ENCODE measurements at regions not wholly inside any gene's neighbourhood (a gene's known extent, or its start where the extent isn't known, plus 50 kb on each side); places are given as distances from the start of the nearest gene placed in this dataset.

DNA sequence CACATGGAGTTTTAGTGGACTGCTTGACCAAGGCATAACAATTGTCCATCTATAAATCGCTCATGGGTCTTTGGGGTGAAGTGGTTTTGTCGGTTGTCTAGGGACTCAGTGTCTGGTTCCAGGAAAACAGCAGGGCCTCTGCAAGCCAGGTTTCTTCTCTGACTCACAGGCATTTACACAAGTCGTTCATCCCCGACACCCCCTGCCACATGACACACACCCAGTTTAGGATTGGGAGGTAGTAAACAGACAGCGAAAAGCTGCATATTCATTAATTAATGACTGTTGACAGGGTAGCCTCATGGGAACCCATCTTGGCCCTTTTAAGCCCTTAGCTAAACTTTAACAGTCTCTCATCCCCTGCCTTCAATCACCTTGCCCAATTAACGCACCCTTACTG, 194.8 kb upstream of the ACVR2A start:
- Histone ChIP-seq H3K36me3 (no peaks in the 10 kb centered on the region), H3K27ac (no peak overlapping the region), H3K4me1 (ENCODE audit: control insufficient read depth in 1 of 2, insufficient read depth in 1 of 2, low read depth in 1 of 2, low read length in 1 of 2) (no peaks in the 10 kb centered on the region), H3K4me3 (ENCODE audit: low read depth in 1 of 2, low read length in 1 of 2) (no peak overlapping the region), H3K27me3 (no peaks in the 10 kb centered on the region), H3K9me3 (no peaks in the 10 kb centered on the region)
- TF ChIP-seq, protein P1, sequence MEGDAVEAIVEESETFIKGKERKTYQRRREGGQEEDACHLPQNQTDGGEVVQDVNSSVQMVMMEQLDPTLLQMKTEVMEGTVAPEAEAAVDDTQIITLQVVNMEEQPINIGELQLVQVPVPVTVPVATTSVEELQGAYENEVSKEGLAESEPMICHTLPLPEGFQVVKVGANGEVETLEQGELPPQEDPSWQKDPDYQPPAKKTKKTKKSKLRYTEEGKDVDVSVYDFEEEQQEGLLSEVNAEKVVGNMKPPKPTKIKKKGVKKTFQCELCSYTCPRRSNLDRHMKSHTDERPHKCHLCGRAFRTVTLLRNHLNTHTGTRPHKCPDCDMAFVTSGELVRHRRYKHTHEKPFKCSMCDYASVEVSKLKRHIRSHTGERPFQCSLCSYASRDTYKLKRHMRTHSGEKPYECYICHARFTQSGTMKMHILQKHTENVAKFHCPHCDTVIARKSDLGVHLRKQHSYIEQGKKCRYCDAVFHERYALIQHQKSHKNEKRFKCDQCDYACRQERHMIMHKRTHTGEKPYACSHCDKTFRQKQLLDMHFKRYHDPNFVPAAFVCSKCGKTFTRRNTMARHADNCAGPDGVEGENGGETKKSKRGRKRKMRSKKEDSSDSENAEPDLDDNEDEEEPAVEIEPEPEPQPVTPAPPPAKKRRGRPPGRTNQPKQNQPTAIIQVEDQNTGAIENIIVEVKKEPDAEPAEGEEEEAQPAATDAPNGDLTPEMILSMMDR (IDR thresholded peaks at IDR 0.05), result no peak

DNA sequence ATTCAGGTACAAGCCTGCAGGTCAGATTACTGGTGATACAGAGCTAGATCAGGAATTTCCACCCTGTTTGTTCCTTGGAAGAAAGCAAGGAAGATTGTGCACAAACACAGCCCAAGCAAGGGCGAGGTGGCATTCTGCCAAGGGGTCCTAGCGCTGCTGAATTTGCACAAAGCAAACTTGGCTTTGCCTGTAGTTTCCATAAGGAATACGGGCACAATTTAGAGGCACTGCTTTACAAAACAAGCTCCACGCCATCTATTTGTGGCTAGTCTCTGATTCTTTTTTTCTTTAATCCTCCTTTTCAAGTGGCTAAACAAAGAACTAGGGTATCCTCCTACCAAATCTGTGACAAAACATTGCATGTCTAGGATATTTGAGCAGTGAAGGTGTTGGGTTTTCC, 195.5 kb upstream of the ACVR2A start:
- H3K4me1 ChIP-seq (ENCODE audit: control insufficient read depth in 1 of 2, insufficient read depth in 1 of 2, low read depth in 1 of 2, low read length in 1 of 2), result no peaks in the 10 kb centered on the region
- H3K27ac ChIP-seq, result no peak overlapping the region
- TF ChIP-seq, protein P1 (IDR thresholded peaks at IDR 0.05), result no peak
- no peaks in the 10 kb centered on the region for H3K36me3 ChIP-seq
- no peaks in the 10 kb centered on the region for H3K27me3 ChIP-seq
- H3K4me3 ChIP-seq (ENCODE audit: low read depth in 1 of 2, low read length in 1 of 2), result no peak overlapping the region
- no peaks in the 10 kb centered on the region for H3K9me3 ChIP-seq

DNA sequence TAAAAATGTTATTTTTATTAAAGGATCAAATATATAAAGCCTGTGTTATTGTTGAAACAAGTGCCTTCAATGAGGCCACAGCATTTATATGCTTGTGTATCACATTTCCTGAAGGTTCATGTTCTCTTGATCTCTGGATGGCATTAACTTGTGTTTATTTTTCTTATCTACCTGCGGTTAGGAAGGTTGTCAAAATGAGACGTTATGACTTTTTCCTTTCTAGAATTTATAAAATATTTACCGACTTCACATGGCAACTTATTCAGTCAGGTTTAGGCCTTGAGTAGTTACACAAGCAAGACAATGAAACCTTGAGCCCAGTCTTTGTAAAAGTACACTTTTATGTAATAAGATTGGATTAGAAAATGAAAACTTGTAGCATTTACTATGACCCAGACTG, 196.4 kb upstream of the ACVR2A start:
- no peak overlapping the region for H3K4me3 ChIP-seq (ENCODE audit: low read depth in 1 of 2, low read length in 1 of 2)
- no peaks in the 10 kb centered on the region for H3K9me3 ChIP-seq
- no peaks in the 10 kb centered on the region for H3K36me3 ChIP-seq
- H3K27me3 ChIP-seq, result no peaks in the 10 kb centered on the region
- no peaks in the 10 kb centered on the region for H3K4me1 ChIP-seq (ENCODE audit: control insufficient read depth in 1 of 2, insufficient read depth in 1 of 2, low read depth in 1 of 2, low read length in 1 of 2)
- no peak overlapping the region for H3K27ac ChIP-seq
- TF ChIP-seq, protein P1 (IDR thresholded peaks at IDR 0.05), result no peak

DNA sequence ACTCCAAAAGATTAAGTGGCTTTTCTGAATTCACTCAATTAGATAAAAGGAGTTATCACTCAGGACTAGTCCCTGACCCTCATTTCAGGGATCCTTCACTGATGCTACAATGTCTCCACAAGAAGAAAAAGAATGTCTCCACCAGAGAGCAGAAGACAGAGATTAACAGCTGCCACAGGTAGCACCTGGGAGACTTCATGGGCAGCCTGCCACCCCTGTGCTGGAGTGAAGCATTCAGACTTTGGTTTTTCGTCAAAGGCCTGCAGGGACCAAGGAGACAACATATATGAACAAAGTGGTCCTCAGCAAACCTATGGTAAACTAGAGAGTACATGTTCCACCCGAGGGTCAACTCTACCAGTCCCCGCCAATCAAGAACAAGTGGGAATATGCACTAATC, 197.0 kb upstream of the ACVR2A start:
- Histone ChIP-seq H3K9me3 (no peaks in the 10 kb centered on the region), H3K4me1 (ENCODE audit: control insufficient read depth in 1 of 2, insufficient read depth in 1 of 2, low read depth in 1 of 2, low read length in 1 of 2) (no peaks in the 10 kb centered on the region), H3K4me3 (ENCODE audit: low read depth in 1 of 2, low read length in 1 of 2) (no peak overlapping the region), H3K36me3 (no peaks in the 10 kb centered on the region), H3K27me3 (no peaks in the 10 kb centered on the region), H3K27ac (no peak overlapping the region)
- TF ChIP-seq, protein P1 (IDR thresholded peaks at IDR 0.05), result no peak

DNA sequence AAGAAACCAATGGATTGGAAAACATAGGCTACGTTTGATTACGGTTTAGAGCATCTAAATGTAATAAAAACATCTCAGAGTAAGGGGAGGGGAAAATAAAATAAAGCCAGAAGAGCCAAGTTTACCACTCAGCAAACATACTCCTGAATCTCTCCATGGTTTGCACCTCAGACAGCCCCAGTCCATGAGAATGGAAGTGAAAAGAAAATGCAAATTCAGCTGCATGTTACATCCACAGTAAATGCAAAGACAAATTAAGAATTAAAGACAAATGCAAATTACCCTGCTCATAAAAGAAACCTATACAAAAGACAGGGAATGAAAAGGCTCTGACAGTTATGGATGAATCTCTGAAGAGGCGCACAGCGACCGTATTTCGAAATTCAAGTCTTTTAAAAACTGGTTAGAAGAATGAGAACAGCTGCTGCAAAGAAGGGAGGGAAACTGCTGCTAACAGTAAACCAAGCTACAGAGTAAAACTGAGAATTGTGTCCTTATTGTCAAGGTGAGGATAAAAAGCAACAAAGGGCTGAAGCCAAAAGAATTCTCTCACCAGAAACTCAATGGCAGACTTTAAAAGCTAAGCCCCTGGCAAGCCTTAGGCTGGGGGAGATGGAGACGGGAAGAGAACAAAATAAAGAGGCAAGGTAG, 197.9 kb upstream of the ACVR2A start:
- TF ChIP-seq, protein P1 (IDR thresholded peaks at IDR 0.05), result no peak
- Histone ChIP-seq H3K4me1 (ENCODE audit: control insufficient read depth in 1 of 2, insufficient read depth in 1 of 2, low read depth in 1 of 2, low read length in 1 of 2) (no peaks in the 10 kb centered on the region), H3K36me3 (no peaks in the 10 kb centered on the region), H3K27ac (no peak overlapping the region), H3K27me3 (no peaks in the 10 kb centered on the region), H3K4me3 (ENCODE audit: low read depth in 1 of 2, low read length in 1 of 2) (no peak overlapping the region), H3K9me3 (no peaks in the 10 kb centered on the region)

Data from neutrophil (primary cell).